Activated CD8-positive, alpha-beta T cell treated with anti-CD3 and anti-CD28 coated beads, Interleukin-2, amount 10 ng/mL, durations not matched to agents 7 days and 5 days (primary cell): ENCODE measurements at regions not wholly inside any gene's neighbourhood (a gene's known extent, or its start where the extent isn't known, plus 50 kb on each side); places are given as distances from the start of the nearest gene placed in this dataset.
"Not testable (repeated sequence)": the region's sequence is repeated elsewhere in the genome, so short reads cannot be mapped to it uniquely, and the experiment has no call there.

ENCODE experiments used
- ATAC-seq: fragments of 150-1000 bp; cut with Tn5 transposase; one replicate; pipeline ENCODE4 v1.10.0; 2021; ENCODE audit warnings: moderate library complexity
- CTCF ChIA-PET: fragments of 350-600 bp; sonication (Branson Sonifier 250); formaldehyde crosslinking; loops from one replicate; lab custom pipeline; 2021; ENCODE audit warnings: antibody characterized with exemption; lab: Charles Lee
- POLR2A ChIA-PET: fragments of 350-600 bp; sonication (Branson Sonifier 250); formaldehyde crosslinking; loops from one replicate; lab custom pipeline; 2021; ENCODE audit warnings: antibody characterized with exemption; lab: Charles Lee
- DNase-seq: peaks from one replicate; pipeline ENCODE4 v3.0.0-alpha.2; 2020
- H3K27ac Mint-ChIP-seq: one replicate; pipeline ENCODE4 v1.8.0; 2021; ENCODE audit warnings: mild to moderate bottlenecking, mixed read lengths
- H3K27me3 Mint-ChIP-seq: one replicate; pipeline ENCODE4 v1.8.0; 2021; ENCODE audit warnings: low read depth, mixed read lengths
- H3K36me3 Mint-ChIP-seq: one replicate; pipeline ENCODE4 v1.8.0; 2021; ENCODE audit warnings: low read depth, mixed read lengths
- H3K4me1 Mint-ChIP-seq: one replicate; pipeline ENCODE4 v1.8.0; 2021; ENCODE audit warnings: low read depth, mixed read lengths
- H3K4me3 Mint-ChIP-seq: one replicate; pipeline ENCODE4 v1.8.0; 2021; ENCODE audit warnings: mild to moderate bottlenecking, mixed read lengths
- H3K9me3 Mint-ChIP-seq: one replicate; pipeline ENCODE4 v1.8.0; 2022; ENCODE audit warnings: mixed read lengths; ENCODE audit not compliant: insufficient read depth

DNA sequence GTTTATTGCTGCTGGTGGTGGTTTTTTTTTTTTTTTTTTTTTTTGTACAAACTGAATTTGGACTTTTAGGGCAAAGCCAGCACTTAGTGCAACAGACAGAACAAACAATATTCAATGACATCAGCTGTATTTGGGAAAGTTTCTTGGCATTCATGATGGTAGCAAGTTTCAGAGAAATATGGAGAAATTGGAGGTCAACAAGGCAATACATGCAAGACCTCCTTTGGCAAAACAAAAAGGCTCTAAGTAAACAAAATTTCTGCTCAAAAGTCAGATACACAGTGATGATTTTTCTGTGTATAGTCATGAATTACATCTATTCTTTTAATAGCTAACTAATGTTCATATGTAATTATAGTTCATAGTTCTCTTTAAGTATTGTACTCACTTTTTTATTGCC lies 612.5 kb upstream of the LUZP2 start:
- Mint-ChIP-seq H3K27me3 (no peaks in the 10 kb centered on the region), H3K4me1 (no peaks in the 10 kb centered on the region), H3K9me3 (peaks cover 12% of the 10 kb centered on the region), H3K36me3 (no peaks in the 10 kb centered on the region), H3K27ac (no peak overlapping the region), H3K4me3 (no peak overlapping the region)
- ATAC-seq (no peak), DNase-seq (no peak)
- CTCF ChIA-PET: no interaction called here
- POLR2A ChIA-PET: no interaction called here

DNA sequence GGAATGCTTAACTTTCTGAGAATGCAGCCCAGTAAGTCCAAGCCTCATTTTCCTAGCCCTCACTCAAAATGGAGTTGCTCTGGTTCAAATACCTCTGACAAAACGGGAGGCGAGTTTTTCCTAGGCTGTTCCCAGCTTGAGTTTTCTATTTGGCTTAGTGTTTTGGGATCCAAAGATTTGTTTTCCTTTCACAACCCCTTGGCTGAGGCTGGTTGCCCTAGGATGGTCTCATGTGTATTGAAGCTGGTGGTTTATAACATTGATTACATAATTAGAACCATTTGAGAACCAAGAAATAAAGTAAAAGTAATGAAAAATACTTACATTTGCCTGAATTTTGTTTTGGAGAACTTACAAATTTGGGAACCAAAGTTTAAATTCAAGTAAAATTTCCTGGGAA lies 611.1 kb upstream of the LUZP2 start:
- no peak for ATAC-seq
- no peaks in the 10 kb centered on the region for H3K27me3 Mint-ChIP-seq
- H3K9me3 Mint-ChIP-seq: peaks cover 10% of the 10 kb centered on the region
- no peak overlapping the region for H3K27ac Mint-ChIP-seq
- no peaks in the 10 kb centered on the region for H3K36me3 Mint-ChIP-seq
- CTCF ChIA-PET: no interaction called here
- no peak overlapping the region for H3K4me3 Mint-ChIP-seq
- POLR2A ChIA-PET: no interaction called here
- H3K4me1 Mint-ChIP-seq: no peaks in the 10 kb centered on the region
- DNase-seq: no peak

DNA sequence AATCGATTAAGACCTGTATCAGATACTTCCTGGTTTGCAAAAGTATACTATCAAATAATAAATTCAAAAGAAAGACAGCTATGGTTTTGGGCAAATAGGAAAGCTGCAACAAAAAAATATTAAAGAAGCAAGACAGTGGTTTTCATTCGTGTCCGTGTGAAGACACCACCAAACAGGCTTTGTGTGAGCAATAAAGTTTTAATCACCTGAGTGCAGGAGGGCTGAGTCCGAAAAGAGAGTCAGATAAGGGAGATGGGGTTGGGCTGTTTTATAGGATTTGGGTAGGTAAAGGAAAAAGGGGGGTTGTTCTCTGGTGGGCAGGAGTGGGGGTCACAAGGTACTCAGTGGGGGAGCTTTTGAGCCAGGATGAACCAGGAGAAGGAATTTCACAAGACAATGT lies 609.7 kb upstream of the LUZP2 start:
- H3K27me3 Mint-ChIP-seq, POLR2A ChIA-PET, CTCF ChIA-PET, H3K27ac Mint-ChIP-seq, H3K4me1 Mint-ChIP-seq, H3K9me3 Mint-ChIP-seq, ATAC-seq, H3K36me3 Mint-ChIP-seq, H3K4me3 Mint-ChIP-seq, DNase-seq: not testable (repeated sequence)

- H3K4me1 Mint-ChIP-seq: no peaks in the 10 kb centered on the region
- peaks cover 5% of the 10 kb centered on the region for H3K9me3 Mint-ChIP-seq
- H3K36me3 Mint-ChIP-seq: no peaks in the 10 kb centered on the region
- ChIA-PET POLR2A (no interaction called here), CTCF (no interaction called here)
- DNase-seq (no peak), ATAC-seq (no peak)
- H3K27ac Mint-ChIP-seq: no peak overlapping the region
- H3K4me3 Mint-ChIP-seq: no peak overlapping the region
- no peaks in the 10 kb centered on the region for H3K27me3 Mint-ChIP-seq
Observed at GRCh38 chr11:23893126-23893525, 603.7 kb upstream of the LUZP2 start.

- no peak for DNase-seq
- ChIA-PET POLR2A (no interaction called here), CTCF (no interaction called here)
- H3K4me3 Mint-ChIP-seq: no peak overlapping the region
- no peaks in the 10 kb centered on the region for H3K4me1 Mint-ChIP-seq
- ATAC-seq: no peak
- H3K27me3 Mint-ChIP-seq: no peaks in the 10 kb centered on the region
- H3K27ac Mint-ChIP-seq: no peak overlapping the region
- no peaks in the 10 kb centered on the region for H3K36me3 Mint-ChIP-seq
- no peaks in the 10 kb centered on the region for H3K9me3 Mint-ChIP-seq
Observed at GRCh38 chr11:23897453-23898286, 599.2 kb upstream of the LUZP2 start.

DNA sequence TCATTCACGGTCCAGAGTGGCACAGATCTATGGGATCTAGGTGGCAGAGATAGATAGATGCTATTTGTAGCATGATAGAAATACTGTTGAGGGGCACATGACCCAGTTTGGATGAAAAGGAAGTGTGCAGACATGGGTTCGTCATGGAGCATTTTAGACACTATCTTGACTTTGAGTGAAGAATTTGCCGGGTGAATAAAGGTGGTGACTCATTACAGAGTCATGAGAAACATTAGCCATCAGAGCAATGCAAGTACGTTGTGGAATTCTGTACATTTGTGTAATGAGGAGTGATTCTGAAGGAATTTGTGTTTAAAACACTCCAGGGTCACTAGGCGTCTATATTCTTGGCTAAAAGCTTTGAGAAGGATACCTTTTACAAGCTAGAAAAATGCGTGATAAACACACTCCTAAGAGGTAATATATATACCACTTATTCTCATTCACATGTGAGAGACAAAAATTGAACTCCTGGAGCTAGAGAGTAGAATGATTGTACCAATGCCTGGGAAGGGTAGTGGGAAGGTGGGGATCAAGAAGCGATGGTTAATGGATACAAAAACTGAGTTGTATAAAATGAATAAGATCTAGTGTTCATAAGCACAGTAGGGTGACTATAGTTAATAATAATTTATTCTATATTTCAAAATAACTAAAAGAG lies 593.7 kb upstream of the LUZP2 start:
- Mint-ChIP-seq H3K4me3 (no peak overlapping the region), H3K4me1 (no peaks in the 10 kb centered on the region), H3K9me3 (peaks cover 3% of the 10 kb centered on the region), H3K27ac (no peak overlapping the region), H3K27me3 (no peaks in the 10 kb centered on the region), H3K36me3 (no peaks in the 10 kb centered on the region)
- POLR2A ChIA-PET: no interaction called here
- no peak for ATAC-seq
- no peak for DNase-seq
- CTCF ChIA-PET: no interaction called here

DNA sequence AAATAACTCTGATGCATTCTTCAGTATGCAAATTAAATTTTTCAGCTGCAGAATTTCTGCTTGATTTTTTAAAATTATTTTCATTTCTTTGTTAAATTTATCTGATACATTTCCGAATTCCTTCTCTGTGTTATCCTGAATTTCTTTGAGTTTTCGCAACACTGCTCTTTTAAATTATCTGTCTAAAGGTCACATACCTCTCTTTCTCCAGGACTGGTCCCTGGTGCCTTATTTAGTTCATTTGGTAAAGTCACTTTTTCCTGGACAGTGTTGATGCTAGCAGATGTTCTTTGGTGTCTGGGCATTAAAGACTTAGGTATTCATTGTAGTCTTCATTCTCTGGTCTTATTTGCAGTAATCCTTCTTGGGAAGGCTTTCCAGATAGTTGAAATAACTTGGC lies 577.4 kb upstream of the LUZP2 start:
- Mint-ChIP-seq H3K4me1 (no peaks in the 10 kb centered on the region), H3K36me3 (no peaks in the 10 kb centered on the region), H3K9me3 (no peaks in the 10 kb centered on the region), H3K27ac (no peak overlapping the region), H3K27me3 (no peaks in the 10 kb centered on the region), H3K4me3 (no peak overlapping the region)
- ATAC-seq: no peak
- ChIA-PET POLR2A (no interaction called here), CTCF (no interaction called here)
- DNase-seq: no peak

DNA sequence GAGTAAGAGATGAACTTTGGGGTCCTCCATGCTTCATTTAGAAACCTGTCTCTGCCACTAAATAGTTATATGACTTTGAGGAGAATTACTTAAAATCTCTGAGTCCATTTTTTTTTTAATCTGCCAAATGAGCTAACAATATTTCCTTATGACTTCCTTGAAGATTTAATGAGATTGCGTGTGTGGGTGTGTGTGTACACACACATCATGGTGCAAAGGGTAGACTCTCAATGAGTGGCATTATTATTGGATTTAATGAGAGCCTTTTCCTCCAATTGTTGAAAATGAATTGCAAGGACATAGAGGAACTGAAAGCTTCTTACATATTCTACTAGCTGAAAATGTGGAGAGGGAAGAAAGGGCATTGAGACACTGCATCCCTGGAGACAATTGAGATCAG lies 573.5 kb upstream of the LUZP2 start:
- Mint-ChIP-seq H3K9me3 (no peaks in the 10 kb centered on the region), H3K4me3 (no peak overlapping the region), H3K4me1 (no peaks in the 10 kb centered on the region), H3K27me3 (no peaks in the 10 kb centered on the region), H3K36me3 (no peaks in the 10 kb centered on the region), H3K27ac (no peak overlapping the region)
- ChIA-PET CTCF (no interaction called here), POLR2A (no interaction called here)
- DNase-seq (no peak), ATAC-seq (no peak)

GRCh38 chr11:23924226-23924625 lies 572.6 kb upstream of the LUZP2 start:
- Mint-ChIP-seq H3K4me1 (no peaks in the 10 kb centered on the region), H3K9me3 (no peaks in the 10 kb centered on the region), H3K27me3 (no peaks in the 10 kb centered on the region), H3K27ac (no peak overlapping the region), H3K36me3 (no peaks in the 10 kb centered on the region), H3K4me3 (no peak overlapping the region)
- ATAC-seq: no peak
- ChIA-PET POLR2A (no interaction called here), CTCF (no interaction called here)
- DNase-seq: no peak

GRCh38 chr11:23931443-23931842 lies 565.4 kb upstream of the LUZP2 start:
- no peaks in the 10 kb centered on the region for H3K36me3 Mint-ChIP-seq
- H3K27me3 Mint-ChIP-seq: no peaks in the 10 kb centered on the region
- no peaks in the 10 kb centered on the region for H3K9me3 Mint-ChIP-seq
- POLR2A ChIA-PET: no interaction called here
- CTCF ChIA-PET: no interaction called here
- no peak overlapping the region for H3K27ac Mint-ChIP-seq
- no peak for ATAC-seq
- H3K4me1 Mint-ChIP-seq: no peaks in the 10 kb centered on the region
- no peak overlapping the region for H3K4me3 Mint-ChIP-seq
- no peak for DNase-seq

DNA sequence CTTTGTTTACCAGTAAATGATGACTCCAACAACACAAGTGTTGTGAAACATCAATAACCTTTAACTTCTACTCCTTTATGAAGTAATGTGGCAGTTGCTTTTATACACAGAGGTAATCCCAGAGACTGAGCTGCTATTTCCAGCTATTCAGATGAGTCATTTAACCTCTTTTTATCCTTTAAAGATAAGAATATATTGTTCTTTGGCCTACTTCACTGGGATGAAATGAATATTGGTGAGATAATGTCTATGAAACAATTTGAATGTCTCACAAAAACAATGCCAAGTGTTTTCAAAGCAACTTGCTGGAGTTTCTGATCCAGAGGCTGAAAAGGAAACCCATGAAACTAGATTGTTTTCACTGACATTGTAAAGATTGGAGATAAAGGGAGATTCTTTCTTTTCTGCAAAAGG lies 564.4 kb upstream of the LUZP2 start:
- POLR2A ChIA-PET: no interaction called here

GRCh38 chr11:23933721-23934120 lies 563.1 kb upstream of the LUZP2 start:
- ChIA-PET POLR2A (no interaction called here), CTCF (no interaction called here)
- H3K4me3 Mint-ChIP-seq: no peak overlapping the region
- DNase-seq (no peak), ATAC-seq (no peak)
- no peaks in the 10 kb centered on the region for H3K36me3 Mint-ChIP-seq
- no peaks in the 10 kb centered on the region for H3K9me3 Mint-ChIP-seq
- no peaks in the 10 kb centered on the region for H3K27me3 Mint-ChIP-seq
- H3K27ac Mint-ChIP-seq: no peak overlapping the region
- H3K4me1 Mint-ChIP-seq: no peaks in the 10 kb centered on the region

More for the DNA sequence above, 564.4 kb upstream of the LUZP2 start:
- H3K27me3 Mint-ChIP-seq: no peaks in the 10 kb centered on the region
- no peaks in the 10 kb centered on the region for H3K4me1 Mint-ChIP-seq
- H3K36me3 Mint-ChIP-seq: no peaks in the 10 kb centered on the region
- no peak overlapping the region for H3K4me3 Mint-ChIP-seq
- DNase-seq: no peak
- ATAC-seq: no peak
- H3K9me3 Mint-ChIP-seq: no peaks in the 10 kb centered on the region
- CTCF ChIA-PET: no interaction called here
- H3K27ac Mint-ChIP-seq: no peak overlapping the region
